ENCODE measurements at regions not wholly inside any gene's neighbourhood (a gene's known extent, or its start where the extent isn't known, plus 50 kb on each side); places are given as distances from the start of the nearest gene placed in this dataset.

- TF ChIP-seq RXRB (CRISPR knock-in tag; IDR thresholded peaks at IDR 0.05; ENCODE audit: borderline replicate concordance) = no peak
- TF ChIP-seq ZNF83 (CRISPR knock-in tag; IDR thresholded peaks at IDR 0.05; ENCODE audit: borderline replicate concordance) = no peak
- TF ChIP-seq ZNF674 (CRISPR knock-in tag; IDR thresholded peaks at IDR 0.05; ENCODE audit: low read depth) = no peak
- TF ChIP-seq FIP1L1 (IDR thresholded peaks at IDR 0.05; ENCODE audit: borderline replicate concordance, insufficient read depth, low read depth, low read length) = no peak
- TF ChIP-seq ZNF546 (CRISPR knock-in tag; conservative IDR thresholded peaks at IDR 0.05) = no peak
Measured at GRCh38 chr7:17120756-17121155, 177.7 kb upstream of the AHR start (continued).

GRCh38 chr7:17121671-17122070, 176.8 kb upstream of the AHR start:
- no peak for FAIRE-seq
- DNase-seq (ENCODE audit: low spot score) = no peak
- no peak for ATAC-seq
- H3K27me3 ChIP-seq (ENCODE audit: control insufficient read depth in 1 of 2, insufficient read depth in 2 of 2, low read length in 2 of 2) = no peaks in the 10 kb centered on the region
- ChIA-PET POLR2A (no interaction called here), CTCF (ENCODE audit: low intra/inter-chr PET ratio, low total read pairs) (no interaction called here)
- H3K4me3 ChIP-seq (replicated peaks in 1 of 3; ENCODE audit: insufficient read depth in 1 of 3, low read depth in 2 of 3, low read length in 3 of 3) = no peak overlapping the region
- no peaks in the 10 kb centered on the region for H3K79me2 ChIP-seq (ENCODE audit: insufficient read depth, low read length)
- H3K4me1 ChIP-seq (ENCODE audit: insufficient read depth, low read length) = peaks cover 11% of the 10 kb centered on the region
- H3K9ac ChIP-seq (ENCODE audit: insufficient read depth, low read depth, low read length) = no peak overlapping the region
- WGBS (ENCODE audit: low lambda C conversion rate) = 95% methylated on average over 1 of the region's 1 CpG
- H3K36me3 ChIP-seq (replicated peaks in 1 of 2; ENCODE audit: control insufficient read depth in 1 of 2, insufficient read depth in 2 of 2, low read length in 2 of 2) = no peaks in the 10 kb centered on the region
- H3K27ac ChIP-seq (ENCODE audit: extremely low read length, insufficient read depth, low read length) = no peak overlapping the region
- in situ Hi-C loops (cut with HindIII; ENCODE audit: extremely low pct_ligation_motif_present, low pct_unique_long_range_greater_than_20kb) = no loop called here
- intact Hi-C loops (cut with micrococcal nuclease; ENCODE audit: unreplicated experiment) = no loop called here
- no peak overlapping the region for H2AFZ ChIP-seq (ENCODE audit: low read length)
- no peaks in the 10 kb centered on the region for H4K20me1 ChIP-seq (ENCODE audit: insufficient read depth, low read length)
- no TSS peak for BruUV-seq (replicated peaks)
- no peak overlapping the region for H3K4me2 ChIP-seq (ENCODE audit: low read depth, low read length)
- H3K9me3 ChIP-seq (ENCODE audit: low read length) = no peaks in the 10 kb centered on the region
- TF ChIP-seq SIX1 (CRISPR knock-in tag; IDR thresholded peaks at IDR 0.05; ENCODE audit: borderline replicate concordance) = no peak
- TF ChIP-seq ZNF788 (CRISPR knock-in tag; IDR thresholded peaks at IDR 0.05; ENCODE audit: borderline replicate concordance) = no peak
- no peak for TF ChIP-seq ZNF275 (CRISPR knock-in tag; IDR thresholded peaks at IDR 0.05; ENCODE audit: borderline replicate concordance)
- no peak for TF ChIP-seq HDAC6 (IDR thresholded peaks at IDR 0.05; ENCODE audit: low read depth, low read length)
- no peak for TF ChIP-seq SP140L (CRISPR knock-in tag; IDR thresholded peaks at IDR 0.05; ENCODE audit: borderline replicate concordance)
- TF ChIP-seq ZNF460 (CRISPR knock-in tag; IDR thresholded peaks at IDR 0.05; ENCODE audit: borderline replicate concordance) = no peak

Data from HepG2 (cell line).